GM21367 (cell line): ENCODE measurements at regions not wholly inside any gene's neighbourhood (a gene's known extent, or its start where the extent isn't known, plus 50 kb on each side); places are given as distances from the start of the nearest gene placed in this dataset.
A peak's percentile ranks its signal among the peaks of the same experiment; 100 is the strongest.

Experiments
- ATAC-seq: cut with Tn5 transposase; IDR thresholded peaks from one replicate; pipeline ENCODE4 v1.9.1; 2021; ENCODE audit not compliant: unreplicated experiment

- no peak for ATAC-seq
Observed at GRCh38 chr1:198903203-198903602, 264.4 kb downstream of the PTPRC start.

- ATAC-seq, result no peak
Observed at GRCh38 chr1:198903621-198904020, 264.8 kb downstream of the PTPRC start.

GRCh38 chr1:198904321-198904720, 265.5 kb downstream of the PTPRC start:
- no peak for ATAC-seq

- ATAC-seq, result no peak
Observed at GRCh38 chr1:198906739-198907422, 268.0 kb downstream of the PTPRC start.

- no peak for ATAC-seq
Observed at GRCh38 chr1:198907423-198907746, 268.5 kb downstream of the PTPRC start.

- no peak for ATAC-seq
Observed at GRCh38 chr1:198908995-198909394, 270.2 kb downstream of the PTPRC start.

GRCh38 chr1:198909973-198910372, 271.1 kb downstream of the PTPRC start:
- ATAC-seq, result no peak

GRCh38 chr1:198910816-198911215, 272.0 kb downstream of the PTPRC start:
- ATAC-seq, result no peak

- ATAC-seq, result no peak
Observed at GRCh38 chr1:198912046-198912445, 273.2 kb downstream of the PTPRC start.

- ATAC-seq, result no peak
Observed at GRCh38 chr1:198913667-198914066, 274.8 kb downstream of the PTPRC start.

- ATAC-seq, result no peak
Observed at GRCh38 chr1:198915327-198916231, 276.7 kb downstream of the PTPRC start.

GRCh38 chr1:198917226-198917625, 278.4 kb downstream of the PTPRC start:
- ATAC-seq, result no peak

- no peak for ATAC-seq
Observed at GRCh38 chr1:198918920-198919319, 280.1 kb downstream of the PTPRC start.

- ATAC-seq, result peak; percentile 49
Observed at GRCh38 chr1:198919667-198920398, 281.0 kb downstream of the PTPRC start.

- peak; percentile 68 for ATAC-seq
Observed at GRCh38 chr1:198922638-198923430, 284.0 kb downstream of the PTPRC start.

GRCh38 chr1:198923993-198924392, 285.2 kb downstream of the PTPRC start:
- ATAC-seq, result no peak

GRCh38 chr1:198925567-198925966, 286.7 kb downstream of the PTPRC start:
- no peak for ATAC-seq

- no peak for ATAC-seq
Observed at GRCh38 chr1:198927129-198927528, 288.3 kb downstream of the PTPRC start.

GRCh38 chr1:198929111-198929604, 290.3 kb downstream of the PTPRC start:
- ATAC-seq, result no peak

- ATAC-seq, result peak; percentile 37
Observed at GRCh38 chr1:198929961-198930599, 291.2 kb downstream of the PTPRC start.
